GM18519 (cell line): ENCODE measurements at regions not wholly inside any gene's neighbourhood (a gene's known extent, or its start where the extent isn't known, plus 50 kb on each side); places are given as distances from the start of the nearest gene placed in this dataset.
"Not testable (repeated sequence)": the region's sequence is repeated elsewhere in the genome, so short reads cannot be mapped to it uniquely, and the experiment has no call there.

Experiments
- ATAC-seq: cut with Tn5 transposase; IDR thresholded peaks from one replicate; pipeline ENCODE4 v1.9.1; 2021; ENCODE audit warnings: mild to moderate bottlenecking, moderate library complexity; ENCODE audit not compliant: unreplicated experiment, low FRiP score

DNA sequence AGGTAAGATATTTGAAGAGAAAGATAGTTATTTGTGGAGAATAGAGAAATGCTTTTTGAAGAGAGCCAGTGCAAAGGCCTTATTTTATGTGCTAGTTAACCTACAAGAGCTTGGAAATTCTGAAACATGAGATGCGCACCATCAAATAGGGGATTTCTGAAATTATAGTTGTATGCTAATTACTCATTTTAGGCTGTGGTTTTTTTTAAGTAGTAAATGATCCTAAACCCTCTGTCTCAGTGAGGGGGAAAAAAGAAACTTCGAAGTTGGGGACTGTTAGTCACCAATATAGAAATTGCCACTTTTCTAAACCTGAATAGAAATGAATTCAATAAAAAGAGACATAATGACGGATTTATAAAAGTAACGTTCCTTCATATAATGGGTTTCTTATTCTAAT is 119.3 kb upstream of the MDFIC start:
- no peak for ATAC-seq

DNA sequence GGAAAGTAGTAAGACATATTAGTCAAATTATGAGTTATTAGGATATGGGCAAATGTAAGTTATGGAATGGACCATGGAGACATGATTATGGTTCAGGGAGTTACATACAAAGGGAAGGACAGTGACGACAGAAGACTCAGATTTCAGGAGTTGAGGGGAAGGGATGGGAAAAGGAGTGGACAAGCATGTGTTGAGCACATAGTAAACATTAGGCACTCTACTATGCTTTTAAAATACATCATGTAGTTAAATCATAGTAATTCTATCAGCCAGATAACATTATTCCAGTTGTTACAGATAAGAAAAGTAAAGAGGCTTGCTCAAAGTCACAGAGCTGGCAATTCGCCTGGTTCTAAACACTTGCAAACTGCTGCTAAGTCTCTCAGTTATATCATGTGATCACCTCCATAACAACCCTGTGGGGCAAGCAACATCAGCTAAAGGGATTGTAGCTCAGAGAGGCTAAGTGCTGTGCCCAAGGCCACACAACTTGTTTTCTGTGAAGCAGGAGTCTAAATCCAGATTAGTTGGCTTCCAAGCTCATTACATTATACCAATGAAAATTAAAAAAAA is 115.2 kb upstream of the MDFIC start:
- no peak for ATAC-seq

DNA sequence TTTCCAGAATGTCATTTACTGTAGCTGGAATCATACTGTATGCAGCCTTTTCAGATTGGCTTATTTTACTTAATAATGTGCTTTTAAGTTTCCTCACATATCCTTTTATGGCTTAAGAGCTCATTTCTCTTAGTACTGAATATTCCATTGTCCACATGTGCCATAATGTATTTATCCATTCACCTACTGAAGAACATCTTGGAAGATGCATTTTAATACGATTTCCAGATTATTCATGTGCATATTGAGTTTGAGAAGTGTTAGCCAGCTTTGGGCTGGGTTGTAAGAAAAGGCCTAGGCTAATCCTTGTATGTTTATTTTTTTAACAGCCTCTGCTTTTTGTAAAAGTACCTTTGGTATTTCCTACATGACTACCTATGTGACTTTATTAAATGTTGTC is 109.3 kb upstream of the MDFIC start:
- no peak for ATAC-seq

DNA sequence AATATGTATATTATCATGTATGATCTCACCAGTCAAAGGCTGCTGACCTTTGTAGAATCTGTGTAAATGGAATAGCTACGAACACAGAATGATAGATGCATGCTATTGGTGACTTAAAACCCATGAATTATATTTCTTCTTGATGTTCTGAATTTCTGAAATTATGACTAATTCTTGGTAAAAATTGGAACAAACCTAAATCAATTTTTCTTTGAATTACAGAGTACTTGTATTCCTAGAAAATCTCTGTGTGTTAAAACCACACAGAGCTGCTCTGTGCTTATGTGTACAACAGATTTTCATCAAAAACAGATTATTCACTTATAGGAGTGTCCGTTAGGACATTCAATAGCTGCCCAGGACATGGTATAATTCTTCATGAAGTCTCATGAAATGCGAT is 108.3 kb upstream of the MDFIC start:
- no peak for ATAC-seq

DNA sequence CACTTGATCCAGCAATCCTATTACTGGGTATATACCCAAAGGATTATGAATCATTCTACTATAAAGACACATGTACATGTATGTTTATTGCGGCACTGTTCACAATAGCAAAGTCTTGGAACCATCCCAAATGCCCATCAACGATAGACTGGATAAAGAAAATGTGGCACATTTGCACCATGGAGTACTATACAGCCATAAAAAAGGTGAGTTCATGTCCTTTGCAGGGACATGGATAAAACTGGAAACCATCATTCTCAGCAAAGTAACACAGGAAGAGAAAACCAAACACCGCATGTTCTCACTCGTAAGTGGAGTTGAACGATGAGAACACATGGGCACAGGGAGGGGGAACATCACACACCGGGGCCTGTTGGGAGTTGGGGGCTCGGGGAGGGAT is 104.9 kb upstream of the MDFIC start:
- ATAC-seq: not testable (repeated sequence)

DNA sequence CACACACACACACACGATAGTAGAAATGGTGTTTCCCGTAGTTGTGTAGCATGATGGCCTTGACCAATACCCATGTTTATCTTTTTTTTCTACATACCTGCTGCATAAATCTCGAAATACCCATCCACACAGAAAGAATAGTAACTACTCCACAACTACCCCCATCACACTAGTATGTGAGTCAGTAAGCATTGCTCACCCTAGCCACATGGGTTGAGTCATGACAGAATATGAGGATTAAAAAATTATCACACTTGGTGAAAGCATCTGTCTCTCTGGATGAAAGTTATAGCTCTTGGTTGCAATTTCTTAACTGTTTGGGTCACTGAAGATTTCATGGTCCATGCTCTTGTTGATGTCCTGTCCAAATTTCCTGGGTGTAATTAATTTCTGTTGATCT is 103.4 kb upstream of the MDFIC start:
- no peak for ATAC-seq

DNA sequence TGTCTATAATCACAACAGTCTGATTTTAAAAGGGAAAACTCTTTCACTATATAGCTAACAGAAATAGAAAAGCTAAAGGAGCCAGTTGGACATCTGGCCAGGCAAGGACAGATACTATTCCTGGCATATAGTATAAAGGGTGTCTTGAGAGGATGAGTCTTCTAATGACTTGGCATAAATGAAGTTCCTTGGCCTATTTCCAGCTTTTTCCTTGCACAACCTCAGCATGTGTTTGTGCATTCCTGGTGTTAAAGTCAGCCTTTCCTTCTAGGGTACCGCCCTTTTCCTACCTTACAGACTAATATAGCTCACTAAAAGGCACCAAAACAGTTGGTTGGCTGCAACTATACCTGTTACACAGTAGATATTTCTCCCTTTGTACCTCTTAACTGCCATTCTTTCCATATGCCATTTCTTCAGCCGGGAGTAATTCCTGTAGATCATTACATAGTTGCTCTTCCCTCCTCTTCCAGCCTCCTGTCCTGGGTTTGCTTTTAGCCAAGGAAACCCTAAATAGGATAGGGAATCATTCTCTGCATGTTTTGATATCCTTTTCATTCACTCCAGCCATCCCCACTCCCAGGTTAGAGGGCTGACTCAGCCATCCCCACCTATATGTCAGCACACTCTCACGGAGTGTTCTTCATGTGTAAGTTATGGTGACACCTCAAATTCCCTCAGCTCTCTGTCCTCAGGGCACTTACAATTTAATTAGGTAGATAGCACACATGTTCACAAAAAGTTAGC is 102.1 kb upstream of the MDFIC start:
- no peak for ATAC-seq

DNA sequence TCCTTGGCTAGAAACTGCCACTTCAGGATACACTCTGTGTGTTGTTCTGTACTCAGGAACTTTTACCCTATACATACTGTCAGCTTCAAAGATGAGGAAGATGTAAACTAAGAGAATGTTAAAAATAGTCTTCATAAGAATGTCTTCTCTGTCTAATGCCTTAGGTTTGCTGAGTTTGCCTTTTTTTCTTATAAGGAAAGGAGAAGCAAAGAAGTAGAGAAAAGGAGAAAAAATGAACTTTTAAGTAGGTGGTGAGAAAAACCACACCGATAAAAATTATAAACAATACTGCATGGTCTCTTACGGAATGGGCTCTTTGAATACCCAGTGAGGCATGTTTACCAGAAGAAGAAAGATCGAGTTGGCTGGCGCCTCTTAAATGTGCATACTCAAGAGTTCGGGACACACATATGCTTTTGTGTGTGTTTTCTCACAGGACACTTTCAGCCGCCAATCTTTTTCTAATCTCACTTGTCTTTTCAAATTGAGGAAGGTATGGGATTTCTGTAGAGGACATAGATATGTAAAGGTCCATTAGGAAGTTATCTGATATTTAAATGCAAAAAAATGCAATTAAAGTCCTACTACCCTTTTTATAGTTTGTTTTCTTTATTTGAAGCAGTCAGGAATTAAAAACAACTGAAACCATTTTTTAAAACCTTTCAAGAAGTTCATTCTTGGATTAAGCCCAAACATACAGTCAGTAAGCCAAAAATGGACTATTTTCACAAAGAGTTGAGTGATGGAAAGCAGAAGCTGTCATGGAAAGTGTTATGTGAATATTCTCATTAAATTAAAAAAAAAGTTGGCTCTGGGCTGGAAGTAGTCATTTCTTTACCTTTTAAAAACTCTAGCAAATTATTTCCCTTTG is 100.6 kb upstream of the MDFIC start:
- no peak for ATAC-seq

DNA sequence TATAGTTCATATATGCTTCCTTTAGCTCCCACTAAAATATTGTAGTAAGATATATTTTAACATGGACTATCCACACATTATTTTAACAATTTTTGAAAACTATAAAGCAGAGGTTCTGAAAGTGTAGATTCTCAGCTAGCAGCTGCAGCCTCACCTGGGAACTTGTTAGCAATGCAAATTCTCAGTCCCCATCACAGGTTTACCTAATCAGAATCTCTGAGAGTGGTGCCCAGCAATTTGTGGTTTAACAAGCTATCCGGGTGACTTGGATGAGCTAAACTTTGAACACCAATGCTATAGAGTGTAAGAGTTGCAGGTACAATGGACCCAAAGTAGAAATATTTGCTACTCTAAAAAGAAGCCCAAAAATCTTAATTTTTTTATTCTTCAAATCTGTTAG is 99.8 kb upstream of the MDFIC start:
- ATAC-seq: no peak

DNA sequence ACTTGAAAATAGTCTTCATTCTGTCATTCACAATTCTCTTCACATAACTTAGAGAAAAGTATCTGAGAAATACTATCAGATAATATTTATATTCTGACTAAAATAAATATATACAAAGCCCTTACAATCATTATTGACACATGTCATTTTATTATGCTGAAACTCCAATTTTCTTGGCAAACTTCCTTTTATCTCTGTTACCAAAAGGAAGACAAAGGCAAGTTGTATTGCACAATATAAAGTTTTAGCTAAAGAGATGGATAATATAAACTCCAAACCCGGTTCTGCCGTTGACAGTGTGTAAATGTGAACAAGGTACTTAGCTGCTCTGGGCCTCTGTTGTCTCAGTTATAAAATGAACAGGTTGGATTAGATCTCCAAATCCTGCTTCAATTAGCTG is 99.0 kb upstream of the MDFIC start:
- ATAC-seq: no peak

DNA sequence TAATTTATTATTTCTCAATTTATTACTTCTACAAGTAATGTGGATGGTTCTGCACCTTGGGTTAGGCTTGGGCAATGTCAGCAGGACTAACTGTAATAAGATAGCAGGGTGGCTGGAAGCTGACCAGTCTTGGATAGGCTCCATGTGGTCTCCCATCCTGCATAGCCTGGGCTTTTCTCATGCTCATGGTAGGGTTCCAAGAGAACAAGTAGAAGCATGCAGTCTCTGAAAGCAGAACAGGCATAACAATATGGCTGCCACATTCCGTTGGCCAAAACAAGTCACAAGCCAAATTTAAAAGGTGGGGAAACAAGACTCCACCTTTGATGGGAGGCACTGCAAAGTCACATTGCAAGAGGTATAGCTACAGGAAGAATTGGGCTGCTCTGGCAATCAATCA is 98.6 kb upstream of the MDFIC start:
- ATAC-seq: no peak

DNA sequence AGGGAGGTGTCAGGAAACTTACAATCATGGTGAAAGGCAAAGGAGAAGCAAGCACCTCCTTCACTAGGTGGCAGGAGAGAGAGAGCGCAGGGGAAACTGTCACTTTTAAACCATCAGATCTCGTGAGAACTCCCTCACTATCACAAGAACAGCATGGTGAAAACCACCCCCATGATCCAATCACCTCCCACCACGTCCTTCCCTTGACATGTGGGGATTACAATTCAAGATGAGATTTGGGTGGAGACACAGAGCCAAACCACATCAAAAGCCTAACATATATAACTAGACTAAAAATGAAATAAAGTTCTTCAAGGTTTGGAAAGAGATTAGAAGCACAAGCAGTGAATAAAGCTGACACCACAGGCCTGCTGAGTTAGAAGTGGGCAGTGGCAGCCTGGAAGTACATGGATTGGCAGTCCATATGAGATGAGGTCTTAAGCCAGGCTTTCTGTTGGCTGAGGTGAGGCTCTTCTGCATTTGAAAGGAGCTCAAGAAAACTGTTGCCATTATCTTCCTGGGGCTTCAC is 96.4 kb upstream of the MDFIC start:
- no peak for ATAC-seq

DNA sequence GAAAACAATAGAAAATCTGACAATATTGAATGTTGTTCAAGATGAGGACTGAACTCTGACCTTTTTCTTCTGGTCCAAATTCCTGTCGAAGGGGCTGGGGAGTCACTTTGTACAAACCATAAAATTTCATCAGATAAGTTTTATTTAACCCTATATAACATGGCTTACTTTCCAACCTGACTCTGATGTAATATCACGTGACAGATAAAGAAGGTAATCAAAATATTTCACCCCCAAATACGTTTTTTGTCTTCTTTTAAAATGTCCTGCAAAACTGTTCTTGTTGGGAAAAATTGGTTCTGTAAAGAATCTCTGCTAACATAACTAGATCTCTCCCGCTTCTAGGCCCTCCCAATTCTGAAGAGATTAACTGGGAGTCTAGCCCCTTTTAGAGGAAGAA is 90.9 kb upstream of the MDFIC start:
- ATAC-seq: no peak

DNA sequence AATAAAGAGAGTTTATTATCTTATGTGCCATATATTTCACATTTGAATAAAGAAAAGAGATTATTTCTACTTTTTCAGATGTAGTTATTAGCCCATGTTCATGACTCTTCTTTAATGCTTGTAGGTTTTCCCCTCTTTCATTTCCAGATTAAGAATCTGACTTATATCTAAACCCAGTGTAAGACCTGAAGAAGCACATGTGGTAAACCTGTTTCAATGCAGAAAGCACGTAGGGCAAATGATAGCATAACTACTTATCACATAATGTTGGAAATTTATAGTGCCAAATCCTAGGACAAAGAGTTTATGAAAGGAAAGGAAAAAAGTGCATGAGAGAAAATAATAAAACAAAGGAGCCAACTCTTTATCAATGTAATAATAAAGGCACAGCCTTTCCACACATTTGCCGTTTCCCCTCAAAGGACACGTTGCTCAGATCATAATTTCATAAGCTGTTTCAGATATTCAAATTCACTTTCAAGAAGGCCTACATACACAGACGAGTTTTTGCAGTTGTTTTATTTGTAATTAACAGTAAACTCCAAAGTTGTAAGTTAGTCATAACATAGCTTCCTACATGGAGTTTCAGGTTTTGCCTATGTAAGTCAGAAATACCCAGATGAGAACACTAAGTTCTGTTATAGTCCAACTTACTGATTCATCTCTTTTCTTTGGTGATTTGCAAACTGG is 88.8 kb upstream of the MDFIC start:
- ATAC-seq: peak; percentile 94

DNA sequence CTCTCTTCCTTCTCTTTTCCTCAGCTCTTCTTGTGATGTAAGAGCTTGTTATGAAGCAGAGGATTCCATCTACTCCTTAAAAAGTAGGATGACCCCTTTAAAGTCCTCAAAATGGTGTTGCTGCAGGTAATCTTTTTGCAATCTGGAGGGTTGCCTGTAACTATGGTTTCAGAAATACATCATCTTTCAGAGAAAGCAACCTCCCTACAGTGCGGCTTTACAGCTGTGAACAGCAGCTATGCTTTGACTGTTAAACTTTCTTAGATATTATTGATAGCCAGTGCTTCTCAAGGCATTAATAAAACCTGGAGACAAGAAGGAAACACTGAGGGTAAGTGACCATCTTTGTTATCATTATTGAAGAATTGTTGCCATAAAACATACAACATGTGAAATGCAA is 86.6 kb upstream of the MDFIC start:
- ATAC-seq: no peak

DNA sequence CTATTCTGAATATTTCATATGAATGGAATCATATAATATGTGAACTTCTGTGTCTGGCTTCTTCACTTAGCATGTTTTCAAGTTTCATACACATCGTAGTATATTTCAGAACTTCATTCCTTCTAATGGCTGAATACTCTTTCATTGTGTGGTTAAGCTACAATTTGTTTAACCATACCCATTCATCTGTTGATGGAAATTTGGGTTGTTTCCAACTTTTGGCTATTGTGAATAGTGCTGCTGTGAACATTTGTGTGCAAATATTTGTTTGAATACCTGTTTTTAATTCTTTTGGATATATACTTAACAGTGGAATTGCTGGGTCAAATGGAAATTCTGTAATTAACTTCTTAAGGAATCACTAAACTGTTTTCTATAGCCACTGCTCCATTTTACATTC is 86.0 kb upstream of the MDFIC start:
- no peak for ATAC-seq

DNA sequence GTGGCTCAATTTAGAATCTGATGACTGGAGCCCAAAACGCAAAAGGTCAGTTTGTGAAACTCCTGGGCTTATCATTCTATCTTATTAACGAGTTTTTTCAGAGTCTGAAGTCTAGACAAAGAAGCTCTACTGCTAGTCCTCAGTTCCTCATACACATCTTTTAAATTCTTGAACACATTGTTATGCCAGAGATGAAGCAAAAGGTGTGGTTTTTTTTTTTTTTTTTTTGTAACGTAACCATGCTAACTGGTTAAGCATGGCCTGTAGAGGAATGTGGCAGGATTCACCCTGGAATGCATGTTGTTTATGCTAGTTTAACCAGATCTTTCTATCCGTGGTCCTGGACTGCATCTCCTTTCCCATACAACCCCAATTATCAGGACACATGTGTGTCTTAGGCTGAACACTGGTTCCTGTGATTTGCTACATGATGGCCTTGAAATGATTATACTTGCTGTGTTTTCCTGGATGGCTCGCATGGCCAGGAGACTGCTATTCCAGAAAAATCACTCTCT is 79.3 kb upstream of the MDFIC start:
- no peak for ATAC-seq

DNA sequence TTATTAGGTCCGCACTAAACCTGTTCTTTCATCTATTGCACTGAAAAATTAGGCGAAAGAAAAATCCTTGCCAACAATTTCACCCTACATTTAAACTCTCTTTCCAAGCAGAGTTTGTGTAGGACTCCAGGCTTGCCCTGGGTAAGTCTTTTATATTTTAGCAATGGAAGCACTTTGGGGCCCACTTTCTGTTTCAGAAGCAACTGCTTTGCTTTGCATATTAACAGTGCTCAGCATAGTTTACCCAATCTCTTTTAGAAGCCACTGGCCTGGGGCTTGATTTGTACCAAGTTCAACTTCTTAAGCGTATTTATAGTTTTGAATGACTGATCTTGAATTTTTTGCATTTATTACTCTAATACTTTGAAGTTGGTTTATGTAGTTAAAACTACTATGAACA is 78.8 kb upstream of the MDFIC start:
- no peak for ATAC-seq

DNA sequence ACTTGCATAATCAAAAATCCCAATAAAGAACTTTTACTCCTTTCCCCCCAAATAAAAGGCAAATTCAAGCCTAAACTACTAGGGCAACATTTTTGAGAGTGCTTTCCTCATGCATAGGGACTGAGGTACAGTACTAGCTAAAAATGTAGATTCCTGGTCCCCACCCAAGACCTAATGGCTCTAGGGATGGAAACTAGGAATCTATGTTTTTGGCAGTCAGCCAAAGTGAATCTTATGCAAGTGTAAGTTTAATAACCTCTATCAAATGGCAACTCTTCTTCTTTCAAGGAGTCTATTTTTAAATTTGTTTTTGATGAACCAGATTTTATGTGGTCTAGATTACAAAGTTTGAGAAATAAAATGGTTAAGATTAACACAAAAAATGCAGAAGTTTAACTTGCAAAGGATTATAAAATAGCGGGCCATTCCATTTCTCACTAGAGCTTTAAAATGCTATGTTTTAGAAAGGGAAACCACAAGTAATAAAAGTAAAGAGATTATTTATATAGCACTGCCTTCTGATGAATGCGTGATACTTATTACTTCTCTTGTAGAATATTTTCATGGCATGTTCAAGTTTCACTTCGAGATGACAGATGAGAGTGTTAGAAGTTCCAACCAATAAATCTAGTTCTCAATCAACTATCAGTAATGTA is 70.4 kb upstream of the MDFIC start:
- ATAC-seq: no peak

DNA sequence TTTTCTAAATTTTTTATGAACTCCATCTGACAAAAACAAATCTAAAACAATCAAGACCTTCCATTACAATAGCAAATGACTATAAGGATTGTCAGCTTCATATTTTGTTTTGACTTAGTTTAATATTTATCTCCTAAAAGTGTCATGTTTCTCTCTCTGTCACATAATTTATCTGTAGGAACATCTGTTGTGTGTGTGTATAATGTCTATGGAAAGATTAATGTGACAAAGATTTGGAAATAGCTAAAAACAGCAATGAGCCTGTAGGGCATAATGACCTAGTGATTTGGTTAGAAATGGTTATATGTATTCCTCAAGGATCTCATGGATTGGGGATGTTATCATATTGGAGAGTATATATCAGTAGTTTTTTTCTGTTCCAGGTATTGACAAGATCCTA is 69.6 kb upstream of the MDFIC start:
- ATAC-seq: no peak
